ENCODE measurements at regions not wholly inside any gene's neighbourhood (a gene's known extent, or its start where the extent isn't known, plus 50 kb on each side); places are given as distances from the start of the nearest gene placed in this dataset.

DNA sequence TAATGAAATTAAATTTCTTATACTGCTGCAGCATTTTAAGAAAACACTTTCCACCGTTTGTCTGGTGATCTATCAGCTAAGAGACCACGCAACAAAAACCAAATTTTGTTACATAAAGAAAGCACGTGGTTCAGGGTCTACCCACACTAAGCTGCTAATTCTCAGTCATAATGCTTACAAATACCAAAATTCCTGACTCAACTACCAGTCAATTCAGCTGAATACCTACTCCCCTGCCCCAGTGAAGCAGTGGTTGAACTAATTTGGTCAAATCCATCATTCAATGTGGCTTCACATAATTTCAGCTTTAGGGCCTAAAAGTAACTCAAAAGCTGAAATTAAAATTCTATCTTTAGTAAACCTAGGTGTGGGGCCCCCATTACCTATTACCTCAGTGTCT, 468.6 kb upstream of the ARID1B start:
- H3K27me3 ChIP-seq (replicated peaks; ENCODE audit: insufficient read depth, low read length) = no peaks in the 10 kb centered on the region
- H3K79me2 ChIP-seq (ENCODE audit: low read length) = no peaks in the 10 kb centered on the region
- H3K9me2 ChIP-seq (replicated peaks; ENCODE audit: insufficient read depth, low read length) = no peaks in the 10 kb centered on the region
- H3K27ac ChIP-seq (ENCODE audit: low read length) = no peak overlapping the region
- no peak for DNase-seq
- TF ChIP-seq EZH2phosphoT487 (IDR thresholded peaks at IDR 0.05; ENCODE audit: low read length) (no peak), EZH2 (optimal IDR thresholded peaks at IDR 0.05; ENCODE audit: low read depth, low read length) (no peak)
- TF ChIP-seq, protein P1, sequence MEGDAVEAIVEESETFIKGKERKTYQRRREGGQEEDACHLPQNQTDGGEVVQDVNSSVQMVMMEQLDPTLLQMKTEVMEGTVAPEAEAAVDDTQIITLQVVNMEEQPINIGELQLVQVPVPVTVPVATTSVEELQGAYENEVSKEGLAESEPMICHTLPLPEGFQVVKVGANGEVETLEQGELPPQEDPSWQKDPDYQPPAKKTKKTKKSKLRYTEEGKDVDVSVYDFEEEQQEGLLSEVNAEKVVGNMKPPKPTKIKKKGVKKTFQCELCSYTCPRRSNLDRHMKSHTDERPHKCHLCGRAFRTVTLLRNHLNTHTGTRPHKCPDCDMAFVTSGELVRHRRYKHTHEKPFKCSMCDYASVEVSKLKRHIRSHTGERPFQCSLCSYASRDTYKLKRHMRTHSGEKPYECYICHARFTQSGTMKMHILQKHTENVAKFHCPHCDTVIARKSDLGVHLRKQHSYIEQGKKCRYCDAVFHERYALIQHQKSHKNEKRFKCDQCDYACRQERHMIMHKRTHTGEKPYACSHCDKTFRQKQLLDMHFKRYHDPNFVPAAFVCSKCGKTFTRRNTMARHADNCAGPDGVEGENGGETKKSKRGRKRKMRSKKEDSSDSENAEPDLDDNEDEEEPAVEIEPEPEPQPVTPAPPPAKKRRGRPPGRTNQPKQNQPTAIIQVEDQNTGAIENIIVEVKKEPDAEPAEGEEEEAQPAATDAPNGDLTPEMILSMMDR (IDR thresholded peaks at IDR 0.05; ENCODE audit: low read length) = no peak
- H4K20me1 ChIP-seq (ENCODE audit: insufficient read depth, low read length) = no peaks in the 10 kb centered on the region
- no peaks in the 10 kb centered on the region for H3K9me3 ChIP-seq (replicated peaks; ENCODE audit: insufficient read depth, low read length)
- H3K36me3 ChIP-seq (replicated peaks; ENCODE audit: insufficient read depth, low read length) = no peaks in the 10 kb centered on the region
- H3K4me2 ChIP-seq (ENCODE audit: low read depth, low read length) = no peak overlapping the region
- H3K4me3 ChIP-seq (ENCODE audit: low read length) = no peak overlapping the region
- no peak overlapping the region for H3K9ac ChIP-seq (ENCODE audit: low read length)
- H2AFZ ChIP-seq (ENCODE audit: low read length) = no peak overlapping the region
- H3F3A ChIP-seq (ENCODE audit: insufficient read depth, low read length) = no peaks in the 10 kb centered on the region
- no peaks in the 10 kb centered on the region for H3K4me1 ChIP-seq (ENCODE audit: low read length)

DNA sequence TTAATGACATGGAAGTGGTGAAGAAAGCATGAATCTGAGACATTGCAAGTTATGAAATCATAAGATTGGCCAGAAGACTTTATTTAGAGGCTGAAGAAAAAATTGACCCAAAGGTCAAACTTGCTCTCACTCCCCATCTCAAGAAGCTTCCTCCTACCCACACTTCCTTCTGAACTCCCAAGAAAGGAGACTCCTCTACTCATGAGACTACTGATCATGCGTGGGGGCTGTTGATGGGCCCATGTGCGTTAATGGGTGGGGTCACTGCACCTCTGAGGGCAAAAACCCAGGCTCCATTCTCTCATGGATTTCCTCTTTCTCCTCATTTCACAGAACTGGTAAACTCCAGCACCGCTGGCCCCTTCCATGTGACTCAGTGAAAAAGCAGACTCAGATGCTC, 470.6 kb upstream of the ARID1B start:
- H3K4me2 ChIP-seq (ENCODE audit: low read depth, low read length) = no peak overlapping the region
- no peaks in the 10 kb centered on the region for H3F3A ChIP-seq (ENCODE audit: insufficient read depth, low read length)
- no peak overlapping the region for H3K9ac ChIP-seq (ENCODE audit: low read length)
- TF ChIP-seq EZH2phosphoT487 (IDR thresholded peaks at IDR 0.05; ENCODE audit: low read length) = no peak
- TF ChIP-seq EZH2 (optimal IDR thresholded peaks at IDR 0.05; ENCODE audit: low read depth, low read length) = no peak
- TF ChIP-seq, protein P1 (IDR thresholded peaks at IDR 0.05; ENCODE audit: low read length) = no peak
- no peak overlapping the region for H2AFZ ChIP-seq (ENCODE audit: low read length)
- H3K36me3 ChIP-seq (replicated peaks; ENCODE audit: insufficient read depth, low read length) = no peaks in the 10 kb centered on the region
- H3K27me3 ChIP-seq (replicated peaks; ENCODE audit: insufficient read depth, low read length) = no peaks in the 10 kb centered on the region
- no peak for DNase-seq
- H3K9me3 ChIP-seq (replicated peaks; ENCODE audit: insufficient read depth, low read length) = no peaks in the 10 kb centered on the region
- H3K79me2 ChIP-seq (ENCODE audit: low read length) = no peaks in the 10 kb centered on the region
- H4K20me1 ChIP-seq (ENCODE audit: insufficient read depth, low read length) = no peaks in the 10 kb centered on the region
- no peaks in the 10 kb centered on the region for H3K4me1 ChIP-seq (ENCODE audit: low read length)
- H3K9me2 ChIP-seq (replicated peaks; ENCODE audit: insufficient read depth, low read length) = no peaks in the 10 kb centered on the region
- no peak overlapping the region for H3K4me3 ChIP-seq (ENCODE audit: low read length)
- H3K27ac ChIP-seq (ENCODE audit: low read length) = no peak overlapping the region

DNA sequence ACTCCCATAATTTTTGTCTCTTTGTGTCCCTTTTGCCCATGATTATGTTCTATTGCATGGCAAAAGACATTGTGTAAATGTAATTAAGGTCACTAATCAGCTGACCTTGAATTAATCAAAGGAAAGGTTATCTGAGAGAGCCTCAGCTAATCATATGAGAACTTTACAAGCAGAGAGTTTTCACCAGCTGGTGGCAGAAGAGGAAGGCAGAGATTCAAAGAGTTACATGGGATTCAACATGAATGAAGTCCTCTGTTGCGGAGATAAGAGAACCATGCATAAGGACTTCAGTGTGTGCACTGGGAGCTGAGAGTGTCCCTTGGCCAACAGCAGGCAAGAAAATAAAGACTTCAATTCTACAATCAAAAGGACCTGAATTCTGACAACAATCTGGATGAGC, 494.1 kb upstream of the ARID1B start:
- H4K20me1 ChIP-seq (ENCODE audit: insufficient read depth, low read length) = no peaks in the 10 kb centered on the region
- peaks cover 32% of the 10 kb centered on the region for H3K4me1 ChIP-seq (ENCODE audit: low read length)
- H3F3A ChIP-seq (ENCODE audit: insufficient read depth, low read length) = peaks cover 20% of the 10 kb centered on the region
- no peak for DNase-seq
- H3K9ac ChIP-seq (ENCODE audit: low read length) = no peak overlapping the region
- H2AFZ ChIP-seq (ENCODE audit: low read length) = no peak overlapping the region
- H3K27ac ChIP-seq (ENCODE audit: low read length) = no peak overlapping the region
- no peak overlapping the region for H3K4me3 ChIP-seq (ENCODE audit: low read length)
- no peaks in the 10 kb centered on the region for H3K9me2 ChIP-seq (replicated peaks; ENCODE audit: insufficient read depth, low read length)
- no peaks in the 10 kb centered on the region for H3K9me3 ChIP-seq (replicated peaks; ENCODE audit: insufficient read depth, low read length)
- H3K27me3 ChIP-seq (replicated peaks; ENCODE audit: insufficient read depth, low read length) = no peaks in the 10 kb centered on the region
- TF ChIP-seq, protein P1 (IDR thresholded peaks at IDR 0.05; ENCODE audit: low read length) = no peak
- no peak for TF ChIP-seq EZH2 (optimal IDR thresholded peaks at IDR 0.05; ENCODE audit: low read depth, low read length)
- no peak for TF ChIP-seq EZH2phosphoT487 (IDR thresholded peaks at IDR 0.05; ENCODE audit: low read length)
- H3K36me3 ChIP-seq (replicated peaks; ENCODE audit: insufficient read depth, low read length) = no peaks in the 10 kb centered on the region
- H3K4me2 ChIP-seq (ENCODE audit: low read depth, low read length) = no peak overlapping the region
- H3K79me2 ChIP-seq (ENCODE audit: low read length) = no peaks in the 10 kb centered on the region
